ENCODE measurements at regions not wholly inside any gene's neighbourhood (a gene's known extent, or its start where the extent isn't known, plus 50 kb on each side); places are given as distances from the start of the nearest gene placed in this dataset.
"Not testable (repeated sequence)": the region's sequence is repeated elsewhere in the genome, so short reads cannot be mapped to it uniquely, and the experiment has no call there.

GRCh38 chr2:146696787-146697186 lies 1148.0 kb upstream of the ACVR2A start:
- TF ChIP-seq, protein P1, sequence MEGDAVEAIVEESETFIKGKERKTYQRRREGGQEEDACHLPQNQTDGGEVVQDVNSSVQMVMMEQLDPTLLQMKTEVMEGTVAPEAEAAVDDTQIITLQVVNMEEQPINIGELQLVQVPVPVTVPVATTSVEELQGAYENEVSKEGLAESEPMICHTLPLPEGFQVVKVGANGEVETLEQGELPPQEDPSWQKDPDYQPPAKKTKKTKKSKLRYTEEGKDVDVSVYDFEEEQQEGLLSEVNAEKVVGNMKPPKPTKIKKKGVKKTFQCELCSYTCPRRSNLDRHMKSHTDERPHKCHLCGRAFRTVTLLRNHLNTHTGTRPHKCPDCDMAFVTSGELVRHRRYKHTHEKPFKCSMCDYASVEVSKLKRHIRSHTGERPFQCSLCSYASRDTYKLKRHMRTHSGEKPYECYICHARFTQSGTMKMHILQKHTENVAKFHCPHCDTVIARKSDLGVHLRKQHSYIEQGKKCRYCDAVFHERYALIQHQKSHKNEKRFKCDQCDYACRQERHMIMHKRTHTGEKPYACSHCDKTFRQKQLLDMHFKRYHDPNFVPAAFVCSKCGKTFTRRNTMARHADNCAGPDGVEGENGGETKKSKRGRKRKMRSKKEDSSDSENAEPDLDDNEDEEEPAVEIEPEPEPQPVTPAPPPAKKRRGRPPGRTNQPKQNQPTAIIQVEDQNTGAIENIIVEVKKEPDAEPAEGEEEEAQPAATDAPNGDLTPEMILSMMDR (IDR thresholded peaks at IDR 0.05), result not testable (repeated sequence)
- TF ChIP-seq POLR2A (IDR thresholded peaks at IDR 0.05), result not testable (repeated sequence)

Measured in uterus (tissue), 2 donors.